CD4-positive, alpha-beta T cell treated with Interleukin-4 for 4 hours (primary cell): ENCODE measurements at regions not wholly inside any gene's neighbourhood (a gene's known extent, or its start where the extent isn't known, plus 50 kb on each side); places are given as distances from the start of the nearest gene placed in this dataset.
"Not testable (repeated sequence)": the region's sequence is repeated elsewhere in the genome, so short reads cannot be mapped to it uniquely, and the experiment has no call there.

Experiments used
- DNase-seq: peaks from one replicate; pipeline ENCODE4 v3.0.0-alpha.2; 2020

- DNase-seq = no peak
These were observed 52.5 kb upstream of the NBL1 start for GRCh38 chr1:19591482-19592091.

GRCh38 chr1:19585507-19585906, 58.6 kb upstream of the NBL1 start:
- no peak for DNase-seq

DNA sequence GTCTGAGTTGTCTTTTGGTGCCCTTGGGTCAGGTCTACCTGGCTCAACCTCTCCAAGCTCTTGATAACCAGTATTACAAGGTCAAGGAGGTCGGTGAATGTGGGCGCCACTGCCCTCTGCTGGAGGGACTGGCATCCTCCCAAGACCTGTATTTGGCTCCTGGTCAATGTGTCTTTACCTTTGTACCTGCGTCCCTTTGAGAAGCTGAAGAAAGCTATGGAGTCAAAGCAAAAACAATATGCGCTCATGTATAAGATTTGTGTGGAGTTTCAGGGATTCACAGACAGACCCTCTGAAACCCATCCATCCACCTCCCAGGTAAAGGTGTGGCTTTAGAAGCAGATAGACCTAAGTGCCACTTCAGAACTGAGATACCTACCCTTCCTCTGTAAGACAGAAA, 61.8 kb upstream of the NBL1 start:
- peak; percentile 71 for DNase-seq

- DNase-seq = no peak
These were observed 62.7 kb upstream of the NBL1 start for GRCh38 chr1:19581381-19581780.

GRCh38 chr1:19577561-19577960, 66.5 kb upstream of the NBL1 start:
- DNase-seq = no peak

DNA sequence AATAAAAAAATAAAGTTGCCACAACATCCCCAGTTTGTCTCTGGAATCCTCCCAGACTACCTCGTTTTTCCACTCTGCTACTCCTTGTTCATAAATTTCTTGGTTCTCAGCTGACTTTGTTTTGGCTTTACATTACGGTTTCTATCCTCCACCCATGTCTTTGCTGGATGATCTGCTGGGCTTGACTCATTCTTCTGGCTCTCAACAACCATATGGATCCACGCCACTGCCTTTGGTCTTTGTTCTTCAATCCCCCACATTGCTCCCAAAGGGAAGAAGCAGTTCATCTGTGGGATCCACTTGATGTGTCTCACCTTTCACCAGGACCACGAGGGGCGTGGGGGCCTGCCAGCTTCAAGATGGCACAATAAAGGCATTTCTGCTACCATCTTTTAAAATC, 67.1 kb upstream of the NBL1 start:
- no peak for DNase-seq

- no peak for DNase-seq
These were observed 74.3 kb upstream of the NBL1 start for GRCh38 chr1:19569786-19570185.

DNA sequence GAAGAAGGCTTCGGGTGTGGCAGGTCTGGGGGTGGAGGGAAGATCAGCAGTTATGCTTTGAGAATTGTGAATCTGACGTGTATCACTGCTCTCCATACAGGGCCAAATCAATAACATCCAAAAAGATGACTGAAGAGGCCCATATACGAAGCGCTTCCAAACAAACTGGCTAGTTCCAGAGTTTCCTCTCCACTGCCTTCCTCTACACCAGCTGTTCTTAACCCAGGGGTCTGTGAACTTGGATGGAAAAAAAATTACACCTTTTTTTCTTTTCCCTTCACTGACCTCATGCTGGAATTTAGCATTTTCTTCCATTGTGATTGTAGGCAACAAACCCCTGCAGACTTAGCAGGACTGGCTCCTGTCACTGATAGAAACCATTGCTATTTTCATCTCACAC, 77.1 kb upstream of the NBL1 start:
- DNase-seq = no peak

DNA sequence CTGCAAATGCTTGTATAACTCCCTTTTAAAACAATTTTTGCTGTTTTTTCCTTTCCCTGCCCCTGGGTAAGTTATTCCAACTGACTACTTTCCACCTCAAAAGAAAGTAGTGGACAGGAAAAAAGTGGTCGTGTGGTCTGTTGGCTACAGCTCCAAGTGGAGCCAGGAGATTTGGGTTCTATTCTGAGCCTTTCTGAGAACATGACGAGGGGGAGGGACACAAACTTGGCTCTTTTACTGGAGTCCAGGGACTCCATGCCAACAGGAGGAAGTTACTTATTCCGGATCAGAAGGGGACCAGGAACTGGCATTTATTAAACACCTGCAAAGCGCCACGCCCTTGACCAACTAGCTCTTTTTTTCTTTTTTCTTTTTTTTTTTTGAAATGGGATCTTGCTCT, 79.0 kb upstream of the CAPZB start:
- no peak for DNase-seq

DNA sequence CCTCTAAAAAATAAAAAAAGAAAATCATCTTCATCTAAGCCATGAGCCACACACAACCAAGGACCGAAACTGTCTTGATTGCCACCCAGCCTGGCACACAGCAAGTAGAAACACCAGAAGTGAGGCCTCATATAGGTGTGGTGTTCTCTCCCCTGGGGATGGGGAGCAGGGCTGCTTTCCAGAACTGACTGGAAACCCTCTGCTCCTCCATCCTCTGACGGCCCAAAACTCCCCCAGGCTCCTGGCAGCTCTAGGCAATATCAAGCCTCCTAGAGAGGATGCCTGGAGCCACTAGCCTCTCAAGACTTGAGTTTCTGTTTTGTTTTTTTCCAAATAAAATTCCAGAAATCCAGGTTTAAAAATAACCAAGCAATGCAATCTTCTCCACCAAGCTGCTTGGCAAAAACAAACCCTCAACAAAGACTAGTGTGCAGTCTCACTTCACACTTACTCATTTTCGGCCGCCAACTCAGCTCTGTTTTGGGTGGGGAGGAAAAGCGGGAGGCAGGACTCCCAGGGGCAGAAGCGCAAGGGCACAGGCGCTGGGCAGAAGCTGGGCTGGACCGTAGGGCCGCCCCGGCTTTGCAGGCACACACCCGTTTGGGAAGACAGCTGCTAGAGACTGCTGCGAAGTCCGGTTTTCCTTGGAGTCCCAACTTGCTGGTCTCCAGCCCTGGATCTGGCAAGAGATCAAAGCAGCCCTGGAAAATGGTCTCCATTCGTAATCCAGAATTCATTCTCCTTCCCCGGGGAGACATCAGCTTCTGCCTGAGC, 78.2 kb upstream of the CAPZB start:
- no peak for DNase-seq

- DNase-seq = no peak
These were observed 77.5 kb upstream of the CAPZB start for GRCh38 chr1:19562847-19563246.

- no peak for DNase-seq
These were observed 75.1 kb upstream of the CAPZB start for GRCh38 chr1:19560480-19560879.

GRCh38 chr1:19559641-19560040, 74.3 kb upstream of the CAPZB start:
- DNase-seq = no peak

GRCh38 chr1:19557609-19558051, 72.3 kb upstream of the CAPZB start:
- no peak for DNase-seq

DNA sequence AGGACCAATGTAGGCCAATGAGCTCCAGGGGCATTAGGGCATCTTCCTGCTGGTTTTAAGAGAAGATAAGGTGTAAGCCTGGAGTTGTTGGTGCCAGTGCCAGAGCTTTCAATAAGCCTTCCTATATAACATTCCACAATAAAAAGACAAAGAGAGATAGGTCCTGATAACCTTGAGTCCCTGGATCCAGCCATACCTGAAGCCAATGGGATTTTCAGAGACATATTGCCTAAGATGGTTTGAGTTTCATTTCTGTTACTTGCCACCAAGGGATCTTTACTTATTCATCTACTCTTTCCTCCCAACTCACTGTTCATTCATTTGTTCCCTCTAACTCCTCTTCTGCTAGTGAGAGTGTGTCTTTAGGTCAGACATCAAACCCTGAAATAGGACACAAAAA, 68.8 kb upstream of the CAPZB start:
- no peak for DNase-seq

DNA sequence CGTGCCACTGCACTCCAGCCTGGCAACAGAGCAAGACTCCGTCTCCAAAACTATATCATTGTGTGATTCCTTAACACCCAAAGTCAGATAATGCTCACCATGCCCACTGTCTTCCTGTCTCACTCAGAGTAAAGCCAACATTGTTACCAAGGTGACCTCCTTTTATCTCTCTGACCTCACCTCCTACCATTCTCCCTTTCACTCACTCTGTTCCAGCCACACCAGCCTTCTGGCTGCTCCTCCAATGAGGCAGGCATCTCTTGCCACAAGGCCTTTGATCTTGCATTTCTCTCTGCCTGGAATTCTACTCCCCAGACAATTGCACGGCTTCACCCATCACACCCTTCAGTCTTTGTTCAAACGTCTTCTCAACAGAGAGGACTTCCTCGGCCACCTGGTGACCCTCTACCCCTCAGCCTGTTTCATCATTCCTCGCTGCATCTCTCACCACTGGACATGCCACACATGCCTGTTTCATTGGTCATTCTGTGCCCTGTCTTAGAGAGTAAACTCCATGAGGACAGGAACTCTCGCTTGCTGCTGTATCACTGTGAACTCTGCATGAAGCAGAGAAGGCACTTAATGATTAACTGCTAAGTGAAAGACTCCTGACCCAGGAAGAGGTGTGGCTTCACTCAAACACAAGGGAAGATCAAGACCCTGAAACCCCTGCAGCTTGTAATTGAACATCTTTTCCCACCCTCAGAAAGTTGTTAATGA, 67.1 kb upstream of the CAPZB start:
- no peak for DNase-seq

- DNase-seq = not testable (repeated sequence)
These were observed 66.5 kb upstream of the CAPZB start for GRCh38 chr1:19551837-19552236.

- not testable (repeated sequence) for DNase-seq
These were observed 65.1 kb upstream of the CAPZB start for GRCh38 chr1:19550437-19550836.

DNA sequence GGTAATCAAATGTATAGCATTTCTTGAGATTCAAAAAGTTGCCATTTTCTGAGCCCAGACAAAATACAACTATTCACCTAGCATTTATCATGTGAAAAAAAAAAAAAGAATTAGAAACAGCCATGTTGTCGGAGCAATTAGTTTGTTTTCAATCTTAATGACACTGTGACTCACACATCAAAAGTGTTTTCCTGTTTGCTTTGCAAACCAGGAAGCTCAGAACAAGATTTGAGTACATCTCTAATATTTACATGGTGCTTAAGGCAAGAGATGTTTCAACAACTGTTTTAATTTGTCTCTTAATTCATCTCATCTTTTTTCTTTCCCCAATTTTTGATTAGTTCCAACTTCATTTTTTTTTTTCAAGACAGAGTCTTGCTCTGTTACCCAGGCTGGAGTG, 62.5 kb upstream of the CAPZB start:
- peak; percentile 7 for DNase-seq

GRCh38 chr1:19536519-19536918, 51.2 kb upstream of the CAPZB start:
- DNase-seq = no peak

- DNase-seq = no peak
These were observed 49.9 kb upstream of the CAPZB start for GRCh38 chr1:19535214-19535613.
